Ishikawa (cell line): ENCODE measurements at regions not wholly inside any gene's neighbourhood (a gene's known extent, or its start where the extent isn't known, plus 50 kb on each side); places are given as distances from the start of the nearest gene placed in this dataset.

ENCODE experiments used
- MAX ChIP-seq: IDR thresholded peaks from 2 replicates; pipeline ENCODE4 v1.6.1; 2012
- YY1 ChIP-seq: IDR thresholded peaks from 2 replicates; pipeline ENCODE4 v1.6.1; 2012; ENCODE audit warnings: low read depth

GRCh38 chr1:224554056-224554455 is 62.1 kb upstream of the CNIH3 start:
- TF ChIP-seq YY1 (no peak), MAX (no peak)
